NCI-H510A (cell line): ENCODE measurements at regions not wholly inside any gene's neighbourhood (a gene's known extent, or its start where the extent isn't known, plus 50 kb on each side); places are given as distances from the start of the nearest gene placed in this dataset.
"Not testable (repeated sequence)": the region's sequence is repeated elsewhere in the genome, so short reads cannot be mapped to it uniquely, and the experiment has no call there.

Experiments
- DNase-seq: peaks from one replicate; lab custom pipeline; 2025; lab: John Stamatoyannopoulos, UW

DNA sequence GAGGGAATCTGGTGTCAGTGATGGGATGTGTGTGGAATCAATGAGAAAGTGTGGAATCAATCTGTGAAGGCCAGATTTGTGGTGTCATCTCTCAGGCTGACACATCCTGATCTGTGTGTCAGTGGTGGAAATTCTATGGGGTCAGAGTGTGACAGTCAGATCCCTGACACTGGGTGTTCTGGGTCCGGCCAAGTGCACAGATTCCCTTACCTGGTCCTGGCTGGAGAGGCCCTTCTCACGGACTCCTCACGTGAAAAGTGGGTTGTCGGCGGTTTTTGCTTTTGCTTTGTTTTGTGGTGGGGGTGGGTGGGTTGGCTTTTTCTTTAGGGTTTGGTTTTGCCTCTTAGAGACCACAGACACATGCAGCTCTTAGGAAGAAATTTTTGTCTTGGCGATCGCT, 618.0 kb downstream of the KCNJ18 start:
- DNase-seq: not testable (repeated sequence)

GRCh38 chr17:22310717-22311686, 618.7 kb downstream of the KCNJ18 start:
- DNase-seq: no peak

DNA sequence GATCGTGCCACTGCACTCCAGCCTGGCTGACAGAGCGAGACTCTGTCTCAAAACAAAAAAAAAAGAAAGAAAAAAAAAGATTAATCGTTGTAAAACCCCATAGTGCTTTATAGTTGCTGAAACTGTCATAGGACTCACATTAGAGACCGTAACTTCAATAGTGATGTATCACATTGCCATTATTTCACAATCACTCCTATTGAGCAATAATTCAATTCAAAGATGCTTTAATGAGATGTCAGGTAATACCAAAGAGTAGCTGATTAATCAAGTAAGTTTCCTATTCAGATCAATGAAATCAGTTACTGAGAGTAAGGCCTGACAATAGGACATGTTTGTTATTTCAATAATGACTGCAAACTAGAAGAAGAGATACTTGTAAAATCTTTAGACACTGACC, 628.7 kb downstream of the KCNJ18 start:
- not testable (repeated sequence) for DNase-seq

DNA sequence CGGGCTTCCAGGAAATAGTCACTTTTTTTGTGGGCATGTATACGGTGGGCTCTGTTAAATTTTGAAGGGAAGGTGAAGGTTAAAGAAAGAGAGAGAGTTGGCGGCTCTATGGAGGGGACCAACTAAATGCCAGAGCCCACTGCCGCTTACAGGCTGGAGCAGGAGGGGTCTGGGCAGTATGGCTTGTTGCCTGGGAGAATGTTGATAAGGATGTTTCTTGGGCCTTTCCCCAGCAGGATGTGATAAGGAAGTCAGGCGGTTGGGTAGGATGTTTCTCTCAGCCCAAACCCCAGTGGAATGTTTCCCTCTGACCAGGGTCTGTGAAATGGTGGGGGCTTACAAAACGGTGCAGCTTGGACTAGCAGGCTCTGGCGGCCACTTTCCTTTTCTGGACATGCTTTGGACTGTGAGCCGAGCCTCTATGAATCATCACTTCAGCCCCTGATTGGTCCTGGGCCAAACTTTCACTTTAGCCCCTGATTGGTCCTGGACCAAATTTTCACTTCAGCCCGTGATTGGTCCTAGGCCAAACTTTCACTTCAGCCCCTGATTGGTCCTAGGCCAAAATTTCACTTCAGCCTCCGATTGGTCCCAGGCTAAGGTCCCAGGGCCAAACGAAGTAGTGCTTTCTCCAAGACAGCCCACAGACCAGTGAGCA, 630.7 kb downstream of the KCNJ18 start:
- not testable (repeated sequence) for DNase-seq

DNA sequence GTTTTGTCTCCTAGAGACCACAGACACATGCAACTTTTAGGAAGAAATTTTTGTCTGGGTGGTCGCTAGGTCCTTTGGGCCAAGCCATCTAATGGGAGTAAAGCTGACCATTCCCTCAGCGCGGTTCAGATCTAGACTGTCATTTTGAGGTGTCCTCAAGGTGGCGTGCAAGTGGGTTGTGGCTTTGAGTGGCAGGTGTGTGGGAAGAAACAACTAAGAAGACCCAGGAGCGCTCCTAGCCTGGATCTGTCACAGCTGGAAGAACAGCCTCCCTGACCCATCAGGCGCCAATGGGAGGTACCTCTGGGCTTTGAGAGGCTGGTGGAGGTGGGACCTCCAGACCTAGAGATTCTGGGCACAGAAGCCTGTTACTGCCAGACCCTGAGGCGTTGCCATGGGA, 645.1 kb downstream of the KCNJ18 start:
- DNase-seq: no peak

DNA sequence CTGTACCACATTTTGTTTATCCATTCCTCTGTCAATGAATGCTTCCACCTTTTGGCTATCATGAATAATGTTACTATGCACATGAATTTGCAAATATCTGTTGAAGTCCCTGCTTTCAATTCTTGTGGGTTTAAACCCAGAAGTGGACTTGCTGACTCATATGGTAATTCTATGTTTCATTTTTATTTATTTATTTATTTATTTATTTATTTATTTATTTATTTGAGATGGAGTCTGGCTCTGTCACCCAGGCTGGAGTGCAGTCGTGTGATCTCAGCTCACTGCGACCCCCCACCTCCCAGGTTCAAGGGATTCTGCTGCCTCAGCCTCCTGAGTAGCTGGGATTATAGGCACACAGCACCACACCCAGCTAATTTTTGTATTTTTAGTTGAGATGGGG, 664.3 kb downstream of the KCNJ18 start:
- DNase-seq: not testable (repeated sequence)

GRCh38 chr17:22370988-22371387, 678.7 kb downstream of the KCNJ18 start:
- DNase-seq: not testable (repeated sequence)

DNA sequence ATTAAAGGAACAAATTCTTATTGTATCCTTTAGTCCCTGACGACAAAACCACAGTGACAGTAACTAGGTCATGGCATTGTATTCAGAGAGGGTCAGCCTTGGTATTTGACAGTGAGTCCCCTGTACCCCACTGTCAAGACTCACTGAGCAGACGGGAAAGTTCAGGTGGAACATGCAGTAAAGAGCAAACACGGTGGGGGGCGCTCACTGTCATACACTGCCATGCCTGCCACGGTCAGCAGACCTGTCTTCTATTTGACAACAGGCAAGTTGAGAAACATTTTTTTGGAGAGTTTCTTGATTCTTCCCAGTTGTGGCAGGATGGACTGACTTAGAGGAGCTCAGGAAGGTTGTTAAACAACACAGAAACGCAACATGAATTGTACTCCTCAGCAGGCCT, 681.6 kb downstream of the KCNJ18 start:
- no peak for DNase-seq

GRCh38 chr17:22374741-22375140, 682.4 kb downstream of the KCNJ18 start:
- DNase-seq: no peak

DNA sequence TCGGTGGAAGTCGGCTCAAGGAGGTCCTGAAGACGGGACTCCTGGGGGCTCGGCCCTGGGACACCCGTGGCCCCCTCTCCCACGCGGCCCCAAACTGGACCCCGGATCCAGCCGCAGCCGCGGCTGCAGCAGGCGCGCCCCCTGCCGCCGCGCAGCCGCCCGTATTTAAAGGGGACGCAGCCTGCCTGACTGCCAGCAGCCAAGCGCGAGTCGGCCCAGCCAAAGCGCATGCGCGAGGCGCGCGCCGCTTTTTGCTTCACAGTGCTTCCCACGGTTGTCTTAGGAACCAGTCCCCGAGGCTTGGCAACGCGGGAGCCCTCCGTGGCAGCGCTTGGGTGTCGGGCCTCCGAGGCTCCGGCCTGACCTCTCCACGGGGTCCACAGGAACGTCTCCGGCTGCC, 684.4 kb downstream of the KCNJ18 start:
- not testable (repeated sequence) for DNase-seq

GRCh38 chr17:22378748-22379147, 686.4 kb downstream of the KCNJ18 start:
- not testable (repeated sequence) for DNase-seq

DNA sequence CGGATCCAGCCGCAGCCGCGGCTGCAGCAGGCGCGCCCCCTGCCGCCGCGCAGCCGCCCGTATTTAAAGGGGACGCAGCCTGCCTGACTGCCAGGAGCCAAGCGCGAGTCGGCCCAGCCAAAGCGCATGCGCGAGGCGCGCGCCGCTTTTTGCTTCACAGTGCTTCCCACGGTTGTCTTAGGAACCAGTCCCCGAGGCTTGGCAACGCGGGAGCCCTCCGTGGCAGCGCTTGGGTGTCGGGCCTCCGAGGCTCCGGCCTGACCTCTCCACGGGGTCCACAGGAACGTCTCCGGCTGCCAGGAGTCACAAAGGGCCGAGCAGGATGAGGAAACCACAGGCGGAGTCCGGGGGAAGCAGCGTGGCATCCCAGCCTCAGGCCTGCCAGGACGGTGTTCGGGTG, 689.3 kb downstream of the KCNJ18 start:
- not testable (repeated sequence) for DNase-seq

DNA sequence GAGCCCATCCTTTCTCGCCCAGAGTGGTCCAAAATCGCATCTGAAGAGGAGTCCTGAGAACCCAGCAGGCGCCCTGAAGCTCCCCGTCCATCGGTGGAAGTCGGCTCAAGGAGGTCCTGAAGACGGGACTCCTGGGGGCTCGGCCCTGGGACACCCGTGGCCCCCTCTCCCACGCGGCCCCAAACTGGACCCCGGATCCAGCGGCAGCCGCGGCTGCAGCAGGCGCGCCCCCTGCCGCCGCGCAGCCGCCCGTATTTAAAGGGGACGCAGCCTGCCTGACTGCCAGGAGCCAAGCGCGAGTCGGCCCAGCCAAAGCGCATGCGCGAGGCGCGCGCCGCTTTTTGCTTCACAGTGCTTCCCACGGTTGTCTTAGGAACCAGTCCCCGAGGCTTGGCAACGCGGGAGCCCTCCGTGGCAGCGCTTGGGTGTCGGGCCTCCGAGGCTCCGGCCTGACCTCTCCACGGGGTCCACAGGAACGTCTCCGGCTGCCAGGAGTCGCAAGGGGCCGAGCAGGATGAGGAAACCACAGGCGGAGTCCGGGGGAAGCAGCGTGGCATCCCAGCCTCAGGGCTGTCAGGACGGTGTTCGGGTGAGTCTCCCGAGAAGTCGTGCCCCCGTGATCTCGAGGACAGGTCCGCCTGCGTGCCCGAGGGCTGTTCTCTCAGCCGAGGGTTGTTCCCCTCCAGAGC, 691.6 kb downstream of the KCNJ18 start:
- not testable (repeated sequence) for DNase-seq

DNA sequence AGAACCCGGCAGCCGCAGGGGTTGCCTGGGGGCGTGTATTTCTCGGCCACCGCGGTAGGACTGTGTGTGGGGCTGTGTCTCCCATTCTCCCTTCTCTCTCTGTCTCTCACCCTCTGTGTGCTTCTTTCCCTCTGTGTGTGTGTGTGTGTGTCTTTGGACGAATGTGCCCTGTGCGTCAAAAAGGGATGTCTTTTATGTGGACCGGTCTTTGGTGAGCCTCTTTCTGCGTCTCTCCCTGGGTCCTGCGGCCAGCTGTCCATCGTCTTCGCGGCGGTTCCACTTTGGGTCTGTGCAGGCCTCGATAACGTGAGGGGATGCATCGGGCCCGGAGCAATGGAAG, 692.1 kb downstream of the KCNJ18 start:
- DNase-seq: not testable (repeated sequence)

GRCh38 chr17:22398446-22398845, 706.1 kb downstream of the KCNJ18 start:
- not testable (repeated sequence) for DNase-seq

DNA sequence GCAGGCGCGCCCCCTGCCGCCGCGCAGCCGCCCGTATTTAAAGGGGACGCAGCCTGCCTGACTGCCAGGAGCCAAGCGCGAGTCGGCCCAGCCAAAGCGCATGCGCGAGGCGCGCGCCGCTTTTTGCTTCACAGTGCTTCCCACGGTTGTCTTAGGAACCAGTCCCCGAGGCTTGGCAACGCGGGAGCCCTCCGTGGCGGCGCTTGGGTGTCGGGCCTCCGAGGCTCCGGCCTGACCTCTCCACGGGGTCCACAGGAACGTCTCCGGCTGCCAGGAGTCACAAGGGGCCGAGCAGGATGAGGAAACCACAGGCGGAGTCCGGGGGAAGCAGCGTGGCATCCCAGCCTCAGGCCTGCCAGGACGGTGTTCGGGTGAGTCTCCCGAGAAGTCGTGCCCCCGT, 706.7 kb downstream of the KCNJ18 start:
- not testable (repeated sequence) for DNase-seq

- DNase-seq: not testable (repeated sequence)
Measured at GRCh38 chr17:22405080-22405479, 712.8 kb downstream of the KCNJ18 start.

DNA sequence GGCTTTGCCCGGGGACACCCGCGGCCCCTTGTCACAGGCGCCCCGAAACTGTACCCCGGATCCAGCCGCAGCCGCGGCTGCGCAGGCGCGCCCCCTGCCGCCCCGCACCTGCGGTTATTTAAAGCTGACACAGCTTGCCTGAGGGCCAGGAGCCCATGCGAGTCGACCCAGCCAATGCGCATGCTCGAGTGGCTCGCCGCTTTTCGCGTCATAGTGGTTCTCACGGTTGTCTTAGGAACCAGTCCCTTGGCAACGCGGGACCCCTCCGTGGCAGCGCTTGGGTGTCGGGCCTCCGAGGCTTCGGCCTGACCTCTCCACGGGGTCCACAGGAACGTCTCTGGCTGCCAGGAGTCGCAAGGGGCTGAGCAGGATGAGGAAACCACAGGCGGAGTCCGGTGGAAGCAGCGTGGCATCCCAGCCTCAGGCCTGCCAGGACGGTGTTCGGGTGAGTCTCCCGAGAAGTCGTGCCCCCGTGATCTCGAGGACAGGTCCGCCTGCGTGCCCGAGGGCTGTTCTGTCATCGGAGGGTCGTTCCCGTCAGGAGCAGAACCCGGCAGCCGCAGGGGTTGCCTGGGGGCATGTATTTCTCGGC, 716.9 kb downstream of the KCNJ18 start:
- no peak for DNase-seq

GRCh38 chr17:22410136-22410535, 717.8 kb downstream of the KCNJ18 start:
- DNase-seq: no peak

- DNase-seq: no peak
Measured at GRCh38 chr17:22411185-22411784, 719.0 kb downstream of the KCNJ18 start.

DNA sequence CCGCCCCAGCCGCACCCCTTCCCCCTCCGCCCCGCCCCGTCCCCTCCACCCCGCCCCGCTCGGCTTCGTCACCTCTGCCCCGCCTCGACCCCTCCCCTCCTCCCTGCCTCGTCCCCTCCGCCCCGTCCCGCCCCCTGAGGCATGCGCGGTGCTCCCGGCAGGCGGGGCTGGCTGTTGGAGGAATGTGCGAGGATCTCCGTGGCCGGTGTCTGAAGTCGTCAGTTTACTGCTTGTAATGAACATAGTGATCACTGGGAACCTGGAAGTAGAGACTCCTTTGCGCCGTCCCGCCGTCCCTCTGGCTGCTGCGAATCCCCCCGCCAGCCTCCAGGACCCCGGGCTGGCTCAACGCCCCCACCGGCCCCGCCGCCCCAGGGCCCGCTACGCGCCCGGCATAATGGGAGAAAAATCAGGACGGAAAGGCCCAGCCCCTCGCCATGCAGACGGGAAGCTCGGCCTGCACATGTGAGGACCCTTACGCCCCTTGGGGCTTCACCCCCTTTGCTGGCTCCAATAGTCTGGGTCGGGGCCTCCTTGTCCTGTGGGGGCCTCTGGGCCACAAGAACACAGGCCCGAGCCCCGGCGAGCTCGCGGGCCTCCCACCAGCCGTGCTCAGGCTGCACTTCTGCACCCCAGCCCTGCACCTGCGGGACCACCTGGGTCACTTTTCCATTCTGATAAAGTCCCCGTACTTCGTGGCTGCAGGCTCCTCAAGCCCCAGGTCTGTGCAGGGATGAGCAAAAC, 743.1 kb downstream of the KCNJ18 start:
- DNase-seq: no peak
